ENCODE measurements at regions not wholly inside any gene's neighbourhood (a gene's known extent, or its start where the extent isn't known, plus 50 kb on each side); places are given as distances from the start of the nearest gene placed in this dataset.

DNA sequence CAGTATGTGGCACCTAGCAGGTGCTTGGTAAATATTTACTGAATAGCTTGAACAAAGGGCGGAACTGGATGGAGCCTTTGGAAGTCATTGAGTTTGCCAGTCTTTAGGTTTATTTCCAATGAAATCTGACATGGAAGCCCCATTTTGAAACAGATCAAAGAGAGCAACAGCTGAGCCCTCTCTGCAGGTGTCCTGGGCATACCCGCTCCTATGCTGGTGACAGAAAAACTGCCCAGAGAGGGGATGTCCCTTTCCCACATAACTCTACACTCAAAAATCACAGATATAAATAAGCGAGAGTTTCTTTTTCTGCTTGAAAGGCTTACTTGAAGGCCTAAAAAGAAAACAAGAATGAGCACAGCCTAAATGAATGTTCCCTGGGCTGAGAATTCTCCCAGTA lies 53.0 kb upstream of the RALY start (continued):
- no peak for TF ChIP-seq JUND (IDR thresholded peaks at IDR 0.05; ENCODE audit: low read length)
- no peak for TF ChIP-seq TBP (IDR thresholded peaks at IDR 0.05; ENCODE audit: low read depth, low read length)
- no peak for TF ChIP-seq KDM1A (IDR thresholded peaks at IDR 0.05; ENCODE audit: borderline replicate concordance, low read length)
- TF ChIP-seq MAFK (IDR thresholded peaks at IDR 0.05; ENCODE audit: low read depth, low read length), result no peak

Data from H1 (cell line).